ENCODE measurements at regions not wholly inside any gene's neighbourhood (a gene's known extent, or its start where the extent isn't known, plus 50 kb on each side); places are given as distances from the start of the nearest gene placed in this dataset.

DNA sequence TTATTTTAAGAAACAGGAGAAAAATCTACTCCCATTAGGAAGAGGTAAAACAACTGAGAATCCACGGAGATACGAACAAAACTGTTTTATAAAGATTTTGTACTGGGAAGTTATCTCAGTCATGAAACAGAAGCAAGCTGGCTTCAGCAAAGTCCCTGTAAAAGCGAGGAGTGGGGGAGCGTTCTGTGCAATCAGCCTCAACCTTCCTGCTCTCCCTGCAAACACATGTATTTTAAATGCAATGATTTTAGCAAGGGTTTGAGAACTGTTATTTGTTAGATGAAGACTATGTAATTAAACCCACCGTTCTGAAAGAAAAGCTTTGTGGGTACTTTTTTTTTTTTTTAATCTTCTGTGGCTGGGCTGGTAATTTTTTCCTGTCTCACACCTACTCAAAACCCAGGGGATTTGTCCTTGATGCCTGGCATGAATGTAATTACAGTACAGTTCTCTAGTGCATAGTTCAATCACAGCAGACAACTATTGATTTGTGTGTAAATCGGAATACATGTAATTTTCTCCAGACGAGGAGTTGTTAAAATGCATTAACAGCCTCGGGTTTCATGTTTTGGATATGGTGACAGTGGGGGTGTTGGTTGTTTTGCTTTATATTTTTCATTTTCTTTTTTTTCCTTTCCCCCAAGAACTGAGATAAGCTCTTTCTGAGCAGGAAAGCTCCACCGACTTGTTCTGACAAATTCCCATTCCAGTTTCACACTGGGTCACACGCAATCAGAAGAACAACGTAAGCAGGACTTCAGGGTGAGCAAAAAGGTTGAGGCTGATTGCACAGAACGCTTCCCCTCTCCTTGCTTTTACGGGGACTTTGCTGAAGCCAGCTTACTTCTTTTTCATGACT is 153.6 kb downstream of the PHLDA1 start:
- H3K9me3 ChIP-seq, result no peaks in the 10 kb centered on the region
- H3K27ac ChIP-seq, result peak overlapping the region in 1 of 2 experiments; percentile 81; a peak in 3 of 6 replicates
- WGBS (ENCODE audit: missing lambda C conversion rate), result 89% methylated on average over 13 of the region's 13 CpGs
- no peak for FAIRE-seq
- peak overlapping the region; percentile 4; the same call in 1 of the 3 replicates for H3K4me2 ChIP-seq
- peaks cover 15% of the 10 kb centered on the region for H3K4me1 ChIP-seq
- no peak for TF ChIP-seq CHD2 (IDR thresholded peaks at IDR 0.05; ENCODE audit: low read length, partially characterized antibody)
- TF ChIP-seq RARB (CRISPR knock-in tag; IDR thresholded peaks at IDR 0.05), result no peak
- TF ChIP-seq, protein P1, sequence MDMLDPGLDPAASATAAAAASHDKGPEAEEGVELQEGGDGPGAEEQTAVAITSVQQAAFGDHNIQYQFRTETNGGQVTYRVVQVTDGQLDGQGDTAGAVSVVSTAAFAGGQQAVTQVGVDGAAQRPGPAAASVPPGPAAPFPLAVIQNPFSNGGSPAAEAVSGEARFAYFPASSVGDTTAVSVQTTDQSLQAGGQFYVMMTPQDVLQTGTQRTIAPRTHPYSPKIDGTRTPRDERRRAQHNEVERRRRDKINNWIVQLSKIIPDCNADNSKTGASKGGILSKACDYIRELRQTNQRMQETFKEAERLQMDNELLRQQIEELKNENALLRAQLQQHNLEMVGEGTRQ (IDR thresholded peaks at IDR 0.05), result no peak
- TF ChIP-seq PHF8 (IDR thresholded peaks at IDR 0.05; ENCODE audit: borderline replicate concordance, low read depth), result no peak
- TF ChIP-seq TFCP2L1 (CRISPR knock-in tag; IDR thresholded peaks at IDR 0.05), result no peak
- no peak for TF ChIP-seq RCOR1 (IDR thresholded peaks at IDR 0.05; ENCODE audit: low read depth, low read length)
- TF ChIP-seq NPAS2 (CRISPR knock-in tag; IDR thresholded peaks at IDR 0.05; ENCODE audit: borderline replicate concordance), result no peak
- no peak for TF ChIP-seq ZNF302 (CRISPR knock-in tag; IDR thresholded peaks at IDR 0.05)
- TF ChIP-seq CHD4 (IDR thresholded peaks at IDR 0.05; ENCODE audit: borderline replicate concordance), result no peak
- TF ChIP-seq NFE2L2 (conservative IDR thresholded peaks at IDR 0.05; ENCODE audit: low read length), result no peak
- TF ChIP-seq, protein P2, sequence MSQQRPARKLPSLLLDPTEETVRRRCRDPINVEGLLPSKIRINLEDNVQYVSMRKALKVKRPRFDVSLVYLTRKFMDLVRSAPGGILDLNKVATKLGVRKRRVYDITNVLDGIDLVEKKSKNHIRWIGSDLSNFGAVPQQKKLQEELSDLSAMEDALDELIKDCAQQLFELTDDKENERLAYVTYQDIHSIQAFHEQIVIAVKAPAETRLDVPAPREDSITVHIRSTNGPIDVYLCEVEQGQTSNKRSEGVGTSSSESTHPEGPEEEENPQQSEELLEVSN (IDR thresholded peaks at IDR 0.05; ENCODE audit: borderline replicate concordance, low read depth), result no peak
- TF ChIP-seq ZSCAN20 (CRISPR knock-in tag; IDR thresholded peaks at IDR 0.05), result no peak
- TF ChIP-seq, protein P3, sequence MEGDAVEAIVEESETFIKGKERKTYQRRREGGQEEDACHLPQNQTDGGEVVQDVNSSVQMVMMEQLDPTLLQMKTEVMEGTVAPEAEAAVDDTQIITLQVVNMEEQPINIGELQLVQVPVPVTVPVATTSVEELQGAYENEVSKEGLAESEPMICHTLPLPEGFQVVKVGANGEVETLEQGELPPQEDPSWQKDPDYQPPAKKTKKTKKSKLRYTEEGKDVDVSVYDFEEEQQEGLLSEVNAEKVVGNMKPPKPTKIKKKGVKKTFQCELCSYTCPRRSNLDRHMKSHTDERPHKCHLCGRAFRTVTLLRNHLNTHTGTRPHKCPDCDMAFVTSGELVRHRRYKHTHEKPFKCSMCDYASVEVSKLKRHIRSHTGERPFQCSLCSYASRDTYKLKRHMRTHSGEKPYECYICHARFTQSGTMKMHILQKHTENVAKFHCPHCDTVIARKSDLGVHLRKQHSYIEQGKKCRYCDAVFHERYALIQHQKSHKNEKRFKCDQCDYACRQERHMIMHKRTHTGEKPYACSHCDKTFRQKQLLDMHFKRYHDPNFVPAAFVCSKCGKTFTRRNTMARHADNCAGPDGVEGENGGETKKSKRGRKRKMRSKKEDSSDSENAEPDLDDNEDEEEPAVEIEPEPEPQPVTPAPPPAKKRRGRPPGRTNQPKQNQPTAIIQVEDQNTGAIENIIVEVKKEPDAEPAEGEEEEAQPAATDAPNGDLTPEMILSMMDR (IDR thresholded peaks at IDR 0.05), result no peak
- TF ChIP-seq, protein P4, sequence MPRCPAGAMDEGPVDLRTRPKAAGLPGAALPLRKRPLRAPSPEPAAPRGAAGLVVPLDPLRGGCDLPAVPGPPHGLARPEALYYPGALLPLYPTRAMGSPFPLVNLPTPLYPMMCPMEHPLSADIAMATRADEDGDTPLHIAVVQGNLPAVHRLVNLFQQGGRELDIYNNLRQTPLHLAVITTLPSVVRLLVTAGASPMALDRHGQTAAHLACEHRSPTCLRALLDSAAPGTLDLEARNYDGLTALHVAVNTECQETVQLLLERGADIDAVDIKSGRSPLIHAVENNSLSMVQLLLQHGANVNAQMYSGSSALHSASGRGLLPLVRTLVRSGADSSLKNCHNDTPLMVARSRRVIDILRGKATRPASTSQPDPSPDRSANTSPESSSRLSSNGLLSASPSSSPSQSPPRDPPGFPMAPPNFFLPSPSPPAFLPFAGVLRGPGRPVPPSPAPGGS (IDR thresholded peaks at IDR 0.05), result no peak
- TF ChIP-seq ZC3H11A (IDR thresholded peaks at IDR 0.05), result no peak
- TF ChIP-seq MAFK (IDR thresholded peaks at IDR 0.05; ENCODE audit: partially characterized antibody), result no peak
- no peak for TF ChIP-seq ESRRA (IDR thresholded peaks at IDR 0.05; ENCODE audit: borderline replicate concordance, low read length)
- TF ChIP-seq RNF2 (IDR thresholded peaks at IDR 0.05; ENCODE audit: borderline replicate concordance, low read depth), result no peak
- no peak for TF ChIP-seq HDAC2 (IDR thresholded peaks at IDR 0.05)
- ChIA-PET POLR2A (no interaction called here), CTCF (interaction anchor here (0.5 to 2.0 kb wide), 6 partner anchors 9 to 351 kb away, joined by 3 to 5 read pairs (median 3); no protein-coding TSS in a partner anchor)
- no peak overlapping the region for H3K4me3 ChIP-seq
- DNase-seq (ENCODE audit: low read depth in 1 of 2, low spot score in 1 of 2), result no peak
- no peak; a peak in 1 of 6 replicates for ATAC-seq
